VCaP (cell line): ENCODE measurements at regions not wholly inside any gene's neighbourhood (a gene's known extent, or its start where the extent isn't known, plus 50 kb on each side); places are given as distances from the start of the nearest gene placed in this dataset.

Experiments used
- H3K27ac ChIP-seq: fragments of 450-650 bp; 2 replicates; pipeline ENCODE4 v1.5.1; 2017
- TF ChIP-seq, protein P1 (sequence below): fragments of 450-650 bp; conservative IDR thresholded peaks from 2 replicates; pipeline ENCODE4 v1.5.1; 2017; ENCODE audit warnings: mild to moderate bottlenecking, moderate library complexity

DNA sequence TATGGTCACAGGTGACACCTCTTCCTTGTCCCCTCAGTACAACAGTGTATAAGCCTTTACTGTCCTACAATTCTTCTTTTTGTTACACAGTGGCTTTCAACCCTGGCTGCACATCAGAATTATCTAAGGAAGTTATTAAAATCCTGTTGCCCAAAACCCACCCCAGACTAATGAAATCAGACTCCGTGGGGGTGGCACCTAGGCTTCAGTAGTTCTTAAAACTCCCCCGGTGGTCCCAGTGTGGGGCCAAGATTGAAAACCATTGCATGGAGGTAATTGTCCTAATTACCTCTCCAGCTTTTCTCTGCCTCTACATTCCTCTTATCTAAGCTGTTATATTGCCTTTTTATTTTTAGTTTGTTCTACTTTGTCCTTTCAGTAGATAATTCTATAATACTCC is 172.8 kb downstream of the DAD1 start:
- TF ChIP-seq, protein P1, sequence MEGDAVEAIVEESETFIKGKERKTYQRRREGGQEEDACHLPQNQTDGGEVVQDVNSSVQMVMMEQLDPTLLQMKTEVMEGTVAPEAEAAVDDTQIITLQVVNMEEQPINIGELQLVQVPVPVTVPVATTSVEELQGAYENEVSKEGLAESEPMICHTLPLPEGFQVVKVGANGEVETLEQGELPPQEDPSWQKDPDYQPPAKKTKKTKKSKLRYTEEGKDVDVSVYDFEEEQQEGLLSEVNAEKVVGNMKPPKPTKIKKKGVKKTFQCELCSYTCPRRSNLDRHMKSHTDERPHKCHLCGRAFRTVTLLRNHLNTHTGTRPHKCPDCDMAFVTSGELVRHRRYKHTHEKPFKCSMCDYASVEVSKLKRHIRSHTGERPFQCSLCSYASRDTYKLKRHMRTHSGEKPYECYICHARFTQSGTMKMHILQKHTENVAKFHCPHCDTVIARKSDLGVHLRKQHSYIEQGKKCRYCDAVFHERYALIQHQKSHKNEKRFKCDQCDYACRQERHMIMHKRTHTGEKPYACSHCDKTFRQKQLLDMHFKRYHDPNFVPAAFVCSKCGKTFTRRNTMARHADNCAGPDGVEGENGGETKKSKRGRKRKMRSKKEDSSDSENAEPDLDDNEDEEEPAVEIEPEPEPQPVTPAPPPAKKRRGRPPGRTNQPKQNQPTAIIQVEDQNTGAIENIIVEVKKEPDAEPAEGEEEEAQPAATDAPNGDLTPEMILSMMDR = no peak

DNA sequence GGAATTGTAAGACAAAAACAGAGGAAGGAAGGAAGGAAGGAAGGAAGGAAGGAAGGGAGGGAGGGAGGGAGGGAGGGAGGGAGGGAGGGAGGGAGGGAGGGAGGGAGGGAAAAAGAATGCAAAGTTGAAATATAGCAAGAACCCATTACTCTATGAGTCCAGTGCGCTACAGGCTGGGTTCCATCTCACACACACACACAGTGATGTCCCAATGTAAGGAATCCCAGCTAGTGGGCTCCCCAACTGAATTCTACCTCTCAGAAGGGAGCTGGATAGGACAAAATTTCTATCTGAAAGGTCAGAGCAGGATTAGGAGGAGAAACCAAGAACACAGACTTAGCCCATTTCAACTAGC is 173.4 kb downstream of the DAD1 start:
- TF ChIP-seq, protein P1 = no peak
- no peak overlapping the region for H3K27ac ChIP-seq

More for the DNA sequence above, 172.8 kb downstream of the DAD1 start:
- H3K27ac ChIP-seq = no peak overlapping the region

DNA sequence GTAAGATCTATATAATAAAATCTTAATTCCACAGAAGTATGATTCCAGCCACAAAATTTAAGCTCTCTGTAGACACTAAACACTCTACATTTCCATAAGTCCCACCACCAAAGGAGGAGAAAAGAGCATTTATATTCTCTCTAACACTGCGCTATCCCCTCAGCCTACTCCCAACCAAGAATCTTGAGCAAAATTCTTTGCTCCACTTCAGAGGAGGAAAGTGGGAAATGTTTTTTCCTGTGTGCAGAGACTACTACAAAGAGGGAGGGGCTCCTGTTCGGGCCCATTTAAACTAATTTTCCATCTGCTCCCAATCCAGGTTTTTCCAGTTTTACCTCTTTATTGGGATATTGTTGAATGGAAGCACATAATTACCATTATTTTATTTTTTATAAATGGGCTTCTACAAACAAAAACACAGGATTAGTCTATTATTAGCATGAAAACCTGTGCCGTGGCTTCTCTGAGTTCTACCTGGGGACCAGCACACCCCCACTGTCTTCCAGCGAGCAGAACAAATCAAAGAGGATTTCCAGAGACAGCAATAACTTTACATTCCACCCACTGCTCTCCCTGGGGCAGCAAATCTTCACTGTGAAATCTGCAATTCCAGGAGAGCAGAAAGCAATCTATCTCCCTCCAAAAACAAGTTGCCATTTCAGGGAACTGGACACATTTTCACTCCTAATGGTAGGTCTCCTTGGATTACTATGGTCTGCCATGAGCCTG is 174.0 kb downstream of the DAD1 start:
- TF ChIP-seq, protein P1 = no peak
- H3K27ac ChIP-seq = no peak overlapping the region

DNA sequence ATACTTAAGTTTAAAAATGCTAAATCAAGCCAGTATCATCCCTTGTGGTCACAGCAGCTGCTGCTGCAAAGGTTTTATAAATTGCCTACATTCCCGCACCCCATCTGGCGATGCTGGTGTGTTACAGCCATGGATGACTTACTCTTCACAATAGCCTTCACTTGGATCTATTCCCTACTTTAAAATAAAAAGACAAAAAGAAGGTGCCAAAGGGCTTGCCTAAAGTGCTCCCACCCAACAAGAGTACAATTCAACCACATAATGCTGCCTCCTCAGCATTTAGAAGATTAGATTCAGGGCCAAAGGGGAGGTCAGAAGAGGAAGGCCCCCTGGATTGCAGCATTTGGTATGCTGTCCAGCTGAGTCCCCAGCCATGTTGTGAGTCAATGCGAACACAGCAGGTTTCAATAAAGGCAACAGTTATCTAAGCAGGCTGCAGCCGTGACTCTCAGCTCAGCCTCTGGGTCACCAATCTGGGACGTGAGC is 176.1 kb downstream of the DAD1 start:
- TF ChIP-seq, protein P1 = no peak
- no peak overlapping the region for H3K27ac ChIP-seq

DNA sequence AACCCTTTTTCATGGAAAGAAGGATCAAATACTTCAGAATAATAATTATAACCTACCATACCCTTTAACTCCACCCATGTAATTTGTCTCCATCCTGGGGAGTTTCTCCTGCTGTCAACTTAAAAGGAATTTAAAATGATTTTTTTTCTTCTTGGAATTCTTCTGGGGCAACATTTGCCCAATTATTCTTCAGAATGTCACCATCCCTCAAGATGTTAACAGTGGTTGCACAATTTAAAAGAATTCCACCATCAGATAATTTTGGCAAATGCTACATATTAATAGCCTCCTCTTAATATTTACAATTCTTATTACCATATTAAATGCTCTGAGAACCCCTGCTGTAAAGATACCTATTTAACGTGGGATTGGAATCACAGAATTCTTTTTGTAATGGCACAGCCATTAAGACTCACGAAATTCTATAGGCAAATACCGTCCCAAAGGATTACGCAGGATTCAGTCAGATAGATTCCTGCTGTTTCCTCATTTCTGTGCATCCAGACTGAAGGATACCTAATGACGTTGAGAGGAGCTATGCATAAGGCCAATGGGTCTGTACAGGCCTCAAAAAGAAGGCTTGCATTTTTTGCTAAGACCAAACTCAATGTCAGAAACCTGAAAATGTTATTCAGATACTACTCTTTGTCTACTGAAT is 177.5 kb downstream of the DAD1 start:
- TF ChIP-seq, protein P1 = no peak
- H3K27ac ChIP-seq = no peak overlapping the region

DNA sequence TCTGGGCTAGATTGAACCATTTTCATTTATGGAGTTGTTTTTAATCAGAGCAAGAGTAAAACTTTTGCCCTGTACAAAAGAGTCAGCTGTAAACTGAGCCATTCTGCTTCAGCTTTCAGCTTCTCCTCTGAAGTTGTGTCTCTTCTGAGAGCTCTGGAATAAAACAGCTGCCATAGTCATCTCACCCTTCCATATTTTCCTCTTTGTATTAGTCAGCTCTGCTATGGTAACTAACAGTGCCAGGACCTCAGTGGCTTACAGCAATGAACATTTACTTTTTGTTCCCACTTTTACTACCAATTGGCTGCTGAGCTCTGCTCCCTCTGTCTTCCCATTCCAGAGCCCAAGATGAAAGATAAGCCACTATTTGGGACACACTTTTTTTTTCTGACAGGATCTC is 178.5 kb downstream of the DAD1 start:
- no peak overlapping the region for H3K27ac ChIP-seq
- TF ChIP-seq, protein P1 = no peak

DNA sequence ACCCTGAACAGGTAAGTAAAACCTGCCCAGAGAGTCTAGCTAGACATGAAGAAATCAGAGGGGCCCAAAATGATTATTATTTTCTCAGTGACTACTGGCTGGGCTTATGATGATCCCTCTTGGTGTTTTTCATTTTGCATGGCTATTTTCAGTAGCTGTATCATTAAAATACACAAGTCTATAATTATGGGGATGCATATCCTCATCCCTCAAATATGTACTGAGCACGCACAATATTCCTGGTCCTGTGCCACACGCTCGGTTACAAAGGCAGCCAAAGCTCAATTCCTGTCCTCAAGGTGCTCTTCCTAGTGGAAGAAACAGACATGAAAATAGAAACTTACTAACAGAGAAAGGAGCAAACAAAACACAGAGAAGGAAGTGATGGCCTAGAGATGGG is 180.0 kb downstream of the DAD1 start:
- TF ChIP-seq, protein P1 = no peak
- no peak overlapping the region for H3K27ac ChIP-seq
